SU-DHL-6 (cell line): ENCODE measurements at regions not wholly inside any gene's neighbourhood (a gene's known extent, or its start where the extent isn't known, plus 50 kb on each side); places are given as distances from the start of the nearest gene placed in this dataset.

Source experiments
- H2AFZ ChIP-seq: fragments of 200-600 bp; sonication (generic); 2 replicates; pipeline ENCODE4 v1.6.1; 2014; ENCODE audit warnings: low read depth, mild to moderate bottlenecking, moderate library complexity, mixed read lengths, antibody characterized with exemption, low read length; ENCODE audit not compliant: severe bottlenecking
- H3F3A ChIP-seq: fragments of 200-600 bp; shearing (Covaris generic); 2 replicates; pipeline ENCODE4 v1.6.0; 2016; ENCODE audit warnings: antibody characterized with exemption, mild to moderate bottlenecking; ENCODE audit not compliant: insufficient read depth
- H3K27ac ChIP-seq: fragments of 200-600 bp; sonication (generic); 2 replicates; pipeline ENCODE4 v1.5.1; 2016; ENCODE audit warnings: low read depth, mild to moderate bottlenecking, low read length, moderate library complexity, mixed read lengths
- H3K27me3 ChIP-seq: fragments of 200-600 bp; sonication (generic), shearing (Covaris generic); 2 replicates; pipeline ENCODE4 v1.6.0; 2014; ENCODE audit warnings: mild to moderate bottlenecking, low read length
- H3K36me3 ChIP-seq: fragments of 200-600 bp; sonication (generic); 2 replicates; pipeline ENCODE4 v1.6.1; 2014; ENCODE audit warnings: mild to moderate bottlenecking, low read length, mixed read lengths
- H3K4me2 ChIP-seq: fragments of 300-600, 200-600 bp; shearing (Covaris generic), sonication (generic); 2 replicates; pipeline ENCODE4 v1.6.0; 2014; ENCODE audit warnings: low read length, low read depth, mild to moderate bottlenecking; ENCODE audit not compliant: poor library complexity, severe bottlenecking
- H3K4me3 ChIP-seq: fragments of 200-600 bp; sonication (generic); 2 replicates; pipeline ENCODE4 v1.5.1; 2014; ENCODE audit warnings: antibody characterized with exemption, low read length, mild to moderate bottlenecking, mixed read lengths; ENCODE audit not compliant: insufficient read depth, poor library complexity, severe bottlenecking
- H3K79me2 ChIP-seq: fragments of 200-600 bp; sonication (generic); 2 replicates; pipeline ENCODE4 v1.6.1; 2014; ENCODE audit warnings: mild to moderate bottlenecking, low read length, moderate library complexity; ENCODE audit not compliant: insufficient read depth
- H3K9ac ChIP-seq: fragments of 200-600 bp; sonication (generic); 2 replicates; pipeline ENCODE4 v1.7.0; 2014; ENCODE audit warnings: mild to moderate bottlenecking, low read length
- H3K9me2 ChIP-seq: fragments of 200-600 bp; sonication (generic); replicated peaks from 2 replicates; pipeline ENCODE4 v1.6.1; 2014; ENCODE audit warnings: low read length; ENCODE audit not compliant: insufficient read depth
- H3K9me3 ChIP-seq: fragments of 200-600 bp; sonication (generic); 2 replicates; pipeline ENCODE4 v1.6.1; 2014; ENCODE audit warnings: low read length, mixed read lengths; ENCODE audit not compliant: insufficient read depth
- H4K20me1 ChIP-seq: fragments of 200-600 bp; sonication (generic); 2 replicates; pipeline ENCODE4 v1.6.1; 2014; ENCODE audit warnings: low read depth, mild to moderate bottlenecking, antibody characterized with exemption, low read length, moderate library complexity, mixed read lengths
- CTCF ChIP-seq: fragments of 200-600 bp; sonication (generic); IDR thresholded peaks from one replicate; pipeline ENCODE4 v1.5.1; 2017; ENCODE audit warnings: antibody characterized with exemption, mild to moderate bottlenecking, low read length, moderate library complexity; ENCODE audit not compliant: insufficient read depth, poor library complexity, severe bottlenecking
- EZH2phosphoT487 ChIP-seq: fragments of 200-600 bp; sonication (generic), shearing (Covaris generic); conservative IDR thresholded peaks from 2 replicates; pipeline ENCODE4 v1.6.1; 2018; ENCODE audit warnings: mild to moderate bottlenecking, antibody characterized with exemption, low read length, moderate library complexity, mixed read lengths

- Histone ChIP-seq H3K9me3 (no peaks in the 10 kb centered on the region), H4K20me1 (no peaks in the 10 kb centered on the region), H3K9me2 (no peaks in the 10 kb centered on the region), H3K36me3 (no peaks in the 10 kb centered on the region), H3K9ac (no peak overlapping the region), H3K4me2 (no peak overlapping the region), H3K27ac (no peak overlapping the region), H3K4me3 (no peak overlapping the region), H3K79me2 (no peaks in the 10 kb centered on the region), H3K27me3 (no peaks in the 10 kb centered on the region), H2AFZ (no peak overlapping the region), H3F3A (no peaks in the 10 kb centered on the region)
- TF ChIP-seq EZH2phosphoT487 (no peak), CTCF (no peak)
Observed at GRCh38 chr15:79561982-79562381, 129.8 kb downstream of the MINAR1 start.

- Histone ChIP-seq H3K27ac (no peak overlapping the region), H3K4me2 (no peak overlapping the region), H2AFZ (no peak overlapping the region), H3K9me2 (no peaks in the 10 kb centered on the region), H3K4me3 (no peak overlapping the region), H3K27me3 (no peaks in the 10 kb centered on the region), H4K20me1 (no peaks in the 10 kb centered on the region), H3F3A (no peaks in the 10 kb centered on the region), H3K36me3 (no peaks in the 10 kb centered on the region), H3K9ac (no peak overlapping the region), H3K79me2 (no peaks in the 10 kb centered on the region), H3K9me3 (no peaks in the 10 kb centered on the region)
- TF ChIP-seq EZH2phosphoT487 (no peak), CTCF (no peak)
Observed at GRCh38 chr15:79562403-79562815, 130.3 kb downstream of the MINAR1 start.

- Histone ChIP-seq H4K20me1 (no peaks in the 10 kb centered on the region), H3K27ac (no peak overlapping the region), H3K4me2 (no peak overlapping the region), H3K9ac (no peak overlapping the region), H3K27me3 (no peaks in the 10 kb centered on the region), H3K36me3 (no peaks in the 10 kb centered on the region), H3K4me3 (no peak overlapping the region), H2AFZ (no peak overlapping the region), H3F3A (no peaks in the 10 kb centered on the region), H3K79me2 (no peaks in the 10 kb centered on the region), H3K9me3 (no peaks in the 10 kb centered on the region), H3K9me2 (no peaks in the 10 kb centered on the region)
- TF ChIP-seq EZH2phosphoT487, result no peak
- TF ChIP-seq CTCF, result no peak
Observed at GRCh38 chr15:79562899-79563298, 130.8 kb downstream of the MINAR1 start.
